ENCODE measurements at regions not wholly inside any gene's neighbourhood (a gene's known extent, or its start where the extent isn't known, plus 50 kb on each side); places are given as distances from the start of the nearest gene placed in this dataset.
A peak's percentile ranks its signal among the peaks of the same experiment; 100 is the strongest.

DNA sequence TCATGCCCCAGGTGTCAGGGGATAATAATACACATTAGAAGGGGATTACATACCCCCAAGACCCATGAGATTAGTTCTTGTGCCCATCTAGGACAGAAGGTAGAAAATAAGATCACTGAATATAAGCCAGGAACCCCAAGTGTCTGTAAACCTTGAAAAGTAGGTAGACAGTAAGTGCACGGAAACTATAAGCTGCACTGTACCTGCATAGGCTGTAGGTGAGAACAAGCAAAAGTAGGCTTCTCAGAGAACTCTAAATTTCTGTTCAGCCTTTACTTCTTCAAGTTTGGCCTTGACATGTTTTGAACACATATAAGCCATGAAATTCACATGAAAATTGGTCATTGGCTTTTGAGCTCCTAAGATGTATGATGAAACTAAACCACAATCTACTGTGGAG is 113.0 kb upstream of the FSIP2 start:
- TF ChIP-seq ZFX (IDR thresholded peaks at IDR 0.05), result no peak
- TF ChIP-seq, protein P1, sequence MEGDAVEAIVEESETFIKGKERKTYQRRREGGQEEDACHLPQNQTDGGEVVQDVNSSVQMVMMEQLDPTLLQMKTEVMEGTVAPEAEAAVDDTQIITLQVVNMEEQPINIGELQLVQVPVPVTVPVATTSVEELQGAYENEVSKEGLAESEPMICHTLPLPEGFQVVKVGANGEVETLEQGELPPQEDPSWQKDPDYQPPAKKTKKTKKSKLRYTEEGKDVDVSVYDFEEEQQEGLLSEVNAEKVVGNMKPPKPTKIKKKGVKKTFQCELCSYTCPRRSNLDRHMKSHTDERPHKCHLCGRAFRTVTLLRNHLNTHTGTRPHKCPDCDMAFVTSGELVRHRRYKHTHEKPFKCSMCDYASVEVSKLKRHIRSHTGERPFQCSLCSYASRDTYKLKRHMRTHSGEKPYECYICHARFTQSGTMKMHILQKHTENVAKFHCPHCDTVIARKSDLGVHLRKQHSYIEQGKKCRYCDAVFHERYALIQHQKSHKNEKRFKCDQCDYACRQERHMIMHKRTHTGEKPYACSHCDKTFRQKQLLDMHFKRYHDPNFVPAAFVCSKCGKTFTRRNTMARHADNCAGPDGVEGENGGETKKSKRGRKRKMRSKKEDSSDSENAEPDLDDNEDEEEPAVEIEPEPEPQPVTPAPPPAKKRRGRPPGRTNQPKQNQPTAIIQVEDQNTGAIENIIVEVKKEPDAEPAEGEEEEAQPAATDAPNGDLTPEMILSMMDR (conservative IDR thresholded peaks at IDR 0.05), result no peak
- no peak overlapping the region for H3K27ac ChIP-seq

DNA sequence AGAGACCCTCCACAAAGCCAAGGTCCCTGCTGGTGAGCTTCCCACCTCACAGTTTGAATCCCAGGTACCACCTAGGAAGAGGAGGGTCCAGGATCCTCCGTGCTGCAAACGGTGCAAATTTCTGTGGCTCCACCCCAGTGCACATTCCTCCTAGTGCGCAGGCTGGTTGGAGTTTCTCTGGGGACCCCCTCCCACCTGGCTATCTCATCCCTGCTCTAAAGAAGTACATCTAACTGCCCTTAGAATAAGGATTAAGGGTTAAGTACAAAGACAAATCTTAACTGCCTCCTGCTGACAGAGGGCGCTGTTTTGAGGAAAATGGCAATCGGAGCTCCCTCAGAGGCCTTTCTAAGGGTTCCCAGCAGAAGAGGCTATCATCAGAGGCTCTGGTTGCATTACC is 109.6 kb upstream of the FSIP2 start:
- H3K27ac ChIP-seq, result no peak overlapping the region
- no peak for TF ChIP-seq ZFX (IDR thresholded peaks at IDR 0.05)
- TF ChIP-seq, protein P1 (conservative IDR thresholded peaks at IDR 0.05), result peak; percentile 47

DNA sequence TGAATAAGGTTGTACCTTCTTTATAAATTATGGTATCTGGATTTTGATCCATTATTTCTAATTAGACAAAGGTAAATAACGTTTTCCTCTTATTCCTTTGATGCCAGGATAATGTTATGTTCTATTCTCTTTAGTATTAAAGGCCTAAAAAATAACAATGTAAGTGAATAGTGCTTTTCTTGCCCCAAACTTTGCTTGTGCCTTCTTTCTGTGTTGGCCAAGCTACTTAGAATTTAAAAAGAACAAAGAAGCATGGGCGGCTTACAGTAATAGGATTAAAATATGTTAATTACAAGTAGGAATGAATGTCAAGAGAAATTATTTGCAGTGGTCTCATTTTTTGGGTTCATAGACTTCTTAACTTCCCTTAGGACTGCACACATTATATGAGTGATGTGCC is 105.0 kb upstream of the FSIP2 start:
- no peak overlapping the region for H3K27ac ChIP-seq
- TF ChIP-seq, protein P1 (conservative IDR thresholded peaks at IDR 0.05), result no peak
- TF ChIP-seq ZFX (IDR thresholded peaks at IDR 0.05), result no peak

DNA sequence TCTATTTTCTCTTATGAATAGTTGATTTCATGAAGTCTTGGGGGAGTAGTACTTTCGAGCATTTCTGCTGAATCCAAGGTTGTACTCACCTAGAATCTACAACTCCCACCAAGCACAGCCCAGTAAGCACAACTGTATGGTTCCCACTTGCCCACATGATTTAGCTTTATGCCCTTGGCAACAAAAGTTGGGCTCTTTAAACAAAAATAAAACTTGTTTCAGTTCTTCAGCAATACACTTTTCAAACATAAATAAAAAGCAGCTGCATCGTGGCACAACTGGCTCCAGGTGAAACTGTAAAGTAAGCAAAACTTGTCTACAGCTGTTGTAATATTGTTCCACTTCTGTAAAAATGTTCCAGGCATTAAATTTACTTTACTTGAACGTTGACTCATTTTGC is 99.8 kb upstream of the FSIP2 start:
- H3K27ac ChIP-seq, result no peak overlapping the region
- TF ChIP-seq, protein P1 (conservative IDR thresholded peaks at IDR 0.05), result no peak

DNA sequence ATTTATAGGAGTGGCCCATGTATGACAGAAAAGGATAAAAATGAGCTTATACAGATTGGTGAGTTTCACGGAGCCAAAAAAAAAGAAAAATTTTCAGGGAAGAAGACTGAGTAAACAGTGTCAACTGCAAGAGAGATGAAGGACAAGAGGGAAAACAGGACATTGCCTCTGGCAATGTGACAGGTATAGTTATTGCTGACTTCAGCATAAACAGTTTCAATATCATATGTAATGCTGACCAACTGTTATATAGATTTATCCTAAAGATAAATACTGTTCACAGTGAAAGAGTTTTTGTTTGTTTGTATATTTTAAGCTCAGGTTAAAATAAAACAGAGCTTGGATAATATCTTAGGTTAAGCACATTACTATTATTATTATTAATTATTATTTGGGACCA is 98.0 kb upstream of the FSIP2 start:
- no peak overlapping the region for H3K27ac ChIP-seq
- TF ChIP-seq ZFX (IDR thresholded peaks at IDR 0.05), result no peak
- TF ChIP-seq, protein P1 (conservative IDR thresholded peaks at IDR 0.05), result no peak

DNA sequence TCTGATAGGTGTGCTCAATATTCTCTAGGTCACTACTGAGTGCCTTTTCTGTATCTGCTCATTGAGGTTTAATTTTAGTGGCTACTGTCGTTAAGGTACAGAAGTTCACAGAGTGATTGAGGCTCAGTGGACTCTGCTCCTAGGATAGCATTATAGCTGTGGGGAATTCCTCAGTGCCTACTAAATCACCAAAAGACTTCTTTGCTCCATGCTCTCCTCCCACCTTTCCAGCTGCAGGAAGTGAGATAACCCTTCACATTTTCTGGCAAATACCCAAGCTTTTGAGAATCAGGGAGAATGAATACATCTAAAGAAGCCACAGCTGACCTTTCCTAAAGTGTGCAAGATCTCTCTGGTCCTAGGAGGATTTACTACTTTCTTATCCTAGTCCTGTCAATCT is 95.2 kb upstream of the FSIP2 start:
- TF ChIP-seq, protein P1 (conservative IDR thresholded peaks at IDR 0.05), result no peak
- no peak overlapping the region for H3K27ac ChIP-seq

DNA sequence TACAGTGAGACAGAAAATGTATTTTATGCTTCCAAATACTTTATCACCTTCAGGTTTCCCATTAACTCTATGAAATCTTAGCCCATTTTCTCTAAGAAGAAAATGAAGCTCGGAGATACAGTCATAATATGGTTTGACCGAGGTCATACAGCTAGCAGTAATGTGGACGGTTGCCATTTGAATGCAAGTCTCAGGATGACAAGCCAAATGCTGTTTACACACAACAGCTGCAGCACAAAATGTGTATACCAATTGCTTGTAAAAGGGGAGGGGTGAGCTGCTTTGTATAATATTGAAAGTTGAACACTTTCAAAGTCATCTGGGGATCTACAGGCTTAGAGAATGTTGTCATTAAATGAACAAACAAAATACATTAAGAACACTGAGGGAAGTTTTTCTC is 93.8 kb upstream of the FSIP2 start:
- H3K27ac ChIP-seq, result no peak overlapping the region
- TF ChIP-seq, protein P1 (conservative IDR thresholded peaks at IDR 0.05), result no peak
- no peak for TF ChIP-seq ZFX (IDR thresholded peaks at IDR 0.05)

Data from C4-2B (cell line).